Heart left ventricle (tissue), 13 donors: ENCODE measurements at regions not wholly inside any gene's neighbourhood (a gene's known extent, or its start where the extent isn't known, plus 50 kb on each side); places are given as distances from the start of the nearest gene placed in this dataset.

Experiments used
- CTCF ChIP-seq, 12 donors: fragments of 200-600 bp; sonication (generic) in 4 of 12; IDR thresholded peaks; one replicate each; pipeline versions ENCODE4 v1.5.0 to v1.8.0; 2018 to 2022; ENCODE audit warnings: antibody characterized with exemption in 12 of 12, mild to moderate bottlenecking in 5 of 12
- POLR2A ChIP-seq, 2 donors: fragments of 450-650 bp; IDR thresholded peaks; one replicate each; pipeline ENCODE4 v1.6.1; 2017; ENCODE audit warnings: antibody characterized with exemption in 2 of 2, mild to moderate bottlenecking in 2 of 2, moderate library complexity in 2 of 2
- donor health status: ischemic (EF 13 %, LVEDD 7.1; RV severe dilation, severe dysfunction).
- donor health status: DM: no; HTN: yes; CAD: no.
- donor health status: DM: no; HTN: no; CAD: no.
- donor health status: ischemic (EF 25% LVEDD 6.9; RV normal size, moderate dysfunction).
- donor health status: ischemic (EF 25% LVEDD 5.7; RV mildly dilated, moderate dysfunction).
- donor health status: ischemic (EF 35%, LVEDD 5.7; RV mildly dilated, moderate dysfunction).
- donor health status: nonischemic (EF 11% LVEDD 7.7; RV severe dilation, severe dysfunction).
- donor health status: DM: yes; HTN: yes; CAD: no.
- donor health status: PGD.
- donor health status: ischemic (EF 29% LVEDD 5.4; RV normal size, mild dysfunction).
- donor health status: nonischemic (EF 23%, LVEDD 6.1; RV moderate dilation, normal function).

GRCh38 chr18:60746491-60746890 lies 373.9 kb upstream of the MC4R start:
- TF ChIP-seq CTCF (IDR thresholded peaks at IDR 0.05): no peak
- TF ChIP-seq POLR2A (IDR thresholded peaks at IDR 0.05): no peak
